ENCODE measurements at regions not wholly inside any gene's neighbourhood (a gene's known extent, or its start where the extent isn't known, plus 50 kb on each side); places are given as distances from the start of the nearest gene placed in this dataset.
A peak's percentile ranks its signal among the peaks of the same experiment; 100 is the strongest.
"Not testable (repeated sequence)": the region's sequence is repeated elsewhere in the genome, so short reads cannot be mapped to it uniquely, and the experiment has no call there.

DNA sequence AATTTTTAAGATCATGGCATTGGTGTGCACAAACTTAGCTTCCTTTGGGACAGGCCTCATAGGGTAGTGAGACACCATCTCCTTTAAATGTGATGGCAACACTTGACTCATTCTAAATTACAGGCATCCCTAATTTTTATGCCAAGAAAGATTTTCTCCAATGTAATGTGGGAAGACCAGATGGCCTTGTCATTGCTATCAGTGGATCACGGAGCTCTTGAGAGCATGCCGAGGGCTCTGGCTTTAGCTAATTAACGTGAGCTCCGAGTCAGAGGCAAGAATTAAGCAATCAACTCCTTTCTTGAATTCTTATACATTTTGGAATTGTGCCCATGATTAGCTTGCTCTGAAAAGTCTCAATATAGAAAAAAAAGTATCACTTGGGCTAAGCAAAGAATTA lies 215.8 kb downstream of the LRRC70 start:
- no peak for DNase-seq (ENCODE audit: low read depth in 4 of 4, low spot score in 3 of 4)

- no peak for DNase-seq (ENCODE audit: low read depth in 4 of 4, low spot score in 3 of 4)
These were observed 212.4 kb downstream of the LRRC70 start for GRCh38 chr5:62791059-62791458.

GRCh38 chr5:62790348-62790747 lies 211.7 kb downstream of the LRRC70 start:
- no peak for DNase-seq (ENCODE audit: low read depth in 4 of 4, low spot score in 3 of 4)

DNA sequence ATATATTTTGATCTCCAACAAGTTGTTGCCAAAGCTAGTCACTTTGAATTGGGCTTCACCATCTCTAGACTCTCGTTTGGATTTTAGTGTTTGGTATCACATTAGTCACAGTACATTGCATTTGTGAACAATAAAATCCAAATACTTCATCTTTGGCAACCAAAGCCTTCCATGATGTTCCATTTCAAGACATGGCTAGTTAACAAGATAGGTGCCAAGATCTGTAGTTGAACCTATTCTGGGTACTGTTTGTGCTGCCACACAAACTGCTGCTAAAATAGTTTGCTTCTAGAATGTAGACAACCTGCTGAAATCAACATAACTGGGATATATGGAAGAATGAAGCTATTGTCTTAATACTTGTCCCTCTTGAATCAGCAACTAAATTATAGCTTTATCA lies 207.5 kb downstream of the LRRC70 start:
- DNase-seq (ENCODE audit: low read depth in 4 of 4, low spot score in 3 of 4), result no peak

GRCh38 chr5:62785588-62785987 lies 207.0 kb downstream of the LRRC70 start:
- DNase-seq (ENCODE audit: low read depth in 4 of 4, low spot score in 3 of 4), result no peak

- DNase-seq (ENCODE audit: low read depth in 4 of 4, low spot score in 3 of 4), result no peak
These were observed 204.9 kb downstream of the LRRC70 start for GRCh38 chr5:62783374-62784057.

GRCh38 chr5:62780888-62781287 lies 202.3 kb downstream of the LRRC70 start:
- no peak for DNase-seq (ENCODE audit: low read depth in 4 of 4, low spot score in 3 of 4)

GRCh38 chr5:62780230-62780629 lies 201.6 kb downstream of the LRRC70 start:
- DNase-seq (ENCODE audit: low read depth in 4 of 4, low spot score in 3 of 4), result no peak

DNA sequence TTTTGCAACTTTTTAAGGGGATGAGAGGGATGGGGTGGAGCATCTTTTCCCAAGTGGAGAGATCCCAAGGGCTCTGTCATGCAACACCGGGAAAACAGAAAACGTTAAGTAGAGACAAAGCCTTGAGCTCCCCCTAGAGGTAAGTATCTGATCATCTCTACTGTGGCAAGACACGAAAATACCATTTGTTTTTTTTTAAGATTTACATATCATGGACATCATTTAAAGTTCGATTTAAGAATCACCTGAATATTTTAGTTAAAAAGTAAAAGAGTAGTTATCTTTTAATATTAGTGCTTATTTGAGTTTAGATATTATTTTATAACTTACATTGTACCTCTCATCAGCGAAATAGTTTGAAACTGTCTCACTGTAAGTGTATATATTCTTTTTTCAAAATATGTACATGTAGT lies 200.4 kb downstream of the LRRC70 start:
- peak; percentile 32 to 45 (median 42) for DNase-seq (ENCODE audit: low read depth in 4 of 4, low spot score in 3 of 4)

DNA sequence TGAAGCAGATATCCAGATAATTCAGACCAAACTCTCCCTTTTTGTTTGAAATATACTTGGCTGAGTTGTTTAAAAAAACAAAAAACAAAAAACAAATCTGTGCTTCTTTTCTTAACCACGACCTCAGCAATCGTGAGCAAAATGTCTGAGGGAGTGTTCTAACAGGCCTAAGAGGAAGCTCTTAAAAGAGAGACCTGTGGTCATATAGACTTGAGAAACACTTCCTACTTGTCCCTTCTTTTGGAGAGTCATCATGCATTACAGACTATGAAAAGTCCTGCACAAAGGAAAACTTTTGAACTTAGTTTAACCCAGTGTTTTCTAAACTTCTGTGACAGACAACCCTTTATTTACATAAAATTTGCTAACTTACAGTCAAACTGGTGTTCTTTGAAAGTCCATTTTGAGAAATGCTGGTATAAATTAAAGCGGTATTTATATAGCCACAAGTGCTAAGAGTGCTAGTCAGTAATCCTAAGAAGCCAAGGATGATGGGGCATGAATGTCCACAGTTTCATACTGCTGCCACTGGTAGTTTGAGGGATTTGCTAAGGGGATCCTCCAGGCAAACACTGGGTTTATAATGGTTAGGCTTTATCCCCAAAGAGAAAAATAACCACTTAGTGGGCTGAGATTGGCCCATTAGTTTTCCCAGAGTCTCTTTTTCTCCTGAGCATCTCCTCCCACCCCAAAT lies 199.8 kb downstream of the LRRC70 start:
- no peak for DNase-seq (ENCODE audit: low read depth in 4 of 4, low spot score in 3 of 4)

DNA sequence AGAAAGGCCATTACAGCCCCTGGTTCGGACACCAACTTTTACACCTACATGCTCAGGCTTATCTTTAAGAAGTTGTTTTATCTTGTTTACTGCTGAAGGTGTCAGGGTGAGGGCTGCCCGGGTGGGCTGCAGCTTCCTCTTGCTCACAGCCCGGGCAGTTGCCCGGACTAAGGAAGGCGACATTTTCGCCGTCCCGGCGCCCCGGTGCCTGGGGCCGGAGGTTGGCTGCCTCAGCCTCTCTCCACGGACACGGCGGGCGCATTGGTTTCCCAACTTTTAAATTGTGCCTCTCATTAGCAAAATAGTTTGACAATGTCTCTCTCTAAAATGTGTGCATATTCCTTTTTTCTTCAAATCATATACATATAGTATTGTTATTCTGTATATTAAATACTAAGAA lies 198.5 kb downstream of the LRRC70 start:
- not testable (repeated sequence) for DNase-seq (ENCODE audit: low read depth in 4 of 4, low spot score in 3 of 4)

DNA sequence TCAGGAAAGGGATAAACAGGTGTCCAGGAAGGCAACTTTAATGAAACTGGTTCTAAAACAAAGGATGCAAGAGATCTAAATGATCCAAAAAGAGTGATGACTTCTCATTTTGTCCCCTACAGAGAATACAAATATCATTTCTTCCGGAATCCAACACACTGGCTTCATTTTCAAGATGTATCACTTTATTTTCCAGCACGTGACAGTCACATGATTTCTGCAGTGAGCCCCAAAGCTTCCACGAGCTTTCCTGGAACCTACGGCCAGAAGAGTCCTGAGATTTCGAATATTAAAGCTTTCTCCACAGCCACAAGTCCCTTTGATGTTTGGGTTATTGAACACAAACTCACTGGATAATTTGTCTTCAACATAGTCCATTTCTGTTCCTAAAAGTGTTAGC lies 198.0 kb downstream of the LRRC70 start:
- DNase-seq (ENCODE audit: low read depth in 4 of 4, low spot score in 3 of 4), result not testable (repeated sequence)

- DNase-seq (ENCODE audit: low read depth in 4 of 4, low spot score in 3 of 4), result no peak
These were observed 194.8 kb downstream of the LRRC70 start for GRCh38 chr5:62773460-62773859.

GRCh38 chr5:62771341-62771740 lies 192.7 kb downstream of the LRRC70 start:
- DNase-seq (ENCODE audit: low read depth in 4 of 4, low spot score in 3 of 4), result peak in 2 of 4 donors; percentile 14 to 48

- no peak for DNase-seq (ENCODE audit: low read depth in 4 of 4, low spot score in 3 of 4)
These were observed 189.0 kb downstream of the LRRC70 start for GRCh38 chr5:62767650-62768049.

- no peak for DNase-seq (ENCODE audit: low read depth in 4 of 4, low spot score in 3 of 4)
These were observed 188.5 kb downstream of the LRRC70 start for GRCh38 chr5:62767077-62767476.

- no peak for DNase-seq (ENCODE audit: low read depth in 4 of 4, low spot score in 3 of 4)
These were observed 183.9 kb downstream of the LRRC70 start for GRCh38 chr5:62762503-62762902.

- DNase-seq (ENCODE audit: low read depth in 4 of 4, low spot score in 3 of 4), result not testable (repeated sequence)
These were observed 179.1 kb downstream of the LRRC70 start for GRCh38 chr5:62757686-62758085.

GRCh38 chr5:62752998-62753367 lies 174.4 kb downstream of the LRRC70 start:
- not testable (repeated sequence) for DNase-seq (ENCODE audit: low read depth in 4 of 4, low spot score in 3 of 4)

GRCh38 chr5:62752056-62752997 lies 173.7 kb downstream of the LRRC70 start:
- DNase-seq (ENCODE audit: low read depth in 4 of 4, low spot score in 3 of 4), result not testable (repeated sequence)

DNA sequence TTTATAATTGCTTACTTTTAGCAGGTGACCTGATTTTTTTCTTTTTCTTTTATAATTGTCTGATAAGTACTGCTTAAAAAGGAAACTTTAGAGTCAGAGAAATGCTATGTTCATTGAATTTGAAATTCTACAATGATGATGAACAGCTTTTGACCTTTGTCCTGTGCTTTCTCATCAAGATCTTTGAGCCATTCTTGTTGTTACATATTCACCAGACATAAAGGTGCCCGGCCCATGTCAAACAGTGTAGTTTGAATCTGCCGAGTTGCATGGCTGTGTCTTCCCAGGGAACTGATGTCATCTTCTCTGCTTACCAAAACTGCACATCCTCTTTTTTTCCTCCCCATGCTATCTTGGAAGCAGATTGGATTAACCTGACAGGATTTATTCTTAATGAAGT lies 163.6 kb downstream of the LRRC70 start:
- DNase-seq (ENCODE audit: low read depth in 4 of 4, low spot score in 3 of 4), result no peak
